Activated B cell treated with CpG ODN at 0.5 μM for 24 hours (primary cell): ENCODE measurements at regions not wholly inside any gene's neighbourhood (a gene's known extent, or its start where the extent isn't known, plus 50 kb on each side); places are given as distances from the start of the nearest gene placed in this dataset.
"Not testable (repeated sequence)": the region's sequence is repeated elsewhere in the genome, so short reads cannot be mapped to it uniquely, and the experiment has no call there.

Experiments
- ATAC-seq: fragments of 200-7000 bp; cut with Tn5 transposase; one replicate; pipeline ENCODE4 v1.10.0; 2021; ENCODE audit warnings: low read depth, mild to moderate bottlenecking, moderate library complexity
- CTCF ChIA-PET: fragments of 350-600 bp; sonication (Branson Sonifier 250); formaldehyde crosslinking; loops from one replicate; lab custom pipeline; 2021; ENCODE audit warnings: antibody characterized with exemption; lab: Charles Lee
- POLR2A ChIA-PET: fragments of 350-600 bp; sonication (Branson Sonifier 250); formaldehyde crosslinking; loops from one replicate; lab custom pipeline; 2021; ENCODE audit warnings: antibody characterized with exemption; lab: Charles Lee
- DNase-seq: peaks from one replicate; pipeline ENCODE4 v3.0.0; 2022
- H3K27ac Mint-ChIP-seq: one replicate; pipeline ENCODE4 v1.8.0; 2020; ENCODE audit warnings: mixed read lengths
- H3K27me3 Mint-ChIP-seq: one replicate; pipeline ENCODE4 v1.8.0; 2021; ENCODE audit warnings: mixed read lengths
- H3K36me3 Mint-ChIP-seq: one replicate; pipeline ENCODE4 v1.8.0; 2021; ENCODE audit warnings: low read depth, mixed read lengths
- H3K4me1 Mint-ChIP-seq: one replicate; pipeline ENCODE4 v1.8.0; 2021; ENCODE audit warnings: mixed read lengths
- H3K4me3 Mint-ChIP-seq: one replicate; pipeline ENCODE4 v1.8.0; 2020; ENCODE audit warnings: mild to moderate bottlenecking, mixed read lengths
- H3K9me3 Mint-ChIP-seq: one replicate; pipeline ENCODE4 v1.8.0; 2020; ENCODE audit warnings: mixed read lengths
- CTCF ChIP-seq: fragments of 200-600 bp; IDR thresholded peaks from one replicate; pipeline ENCODE4 v1.8.0; 2022; ENCODE audit warnings: antibody characterized with exemption, mild to moderate bottlenecking
- intact Hi-C: fragments of 100-400 bp; cut with micrococcal nuclease; formaldehyde crosslinking; loops from one replicate; pipeline ENCODE4 v1.15.1; 2024

GRCh38 chr3:171915275-171915674, 72.1 kb downstream of the TMEM212 start:
- no peaks in the 10 kb centered on the region for H3K4me1 Mint-ChIP-seq
- intact Hi-C loops = no loop called here
- no peak for TF ChIP-seq CTCF
- H3K4me3 Mint-ChIP-seq = no peak overlapping the region
- no peaks in the 10 kb centered on the region for H3K27me3 Mint-ChIP-seq
- H3K27ac Mint-ChIP-seq = no peak overlapping the region
- CTCF ChIA-PET = no interaction called here
- peaks cover 6% of the 10 kb centered on the region for H3K9me3 Mint-ChIP-seq
- ATAC-seq (no peak), DNase-seq (no peak)
- H3K36me3 Mint-ChIP-seq = no peaks in the 10 kb centered on the region
- POLR2A ChIA-PET = no interaction called here

GRCh38 chr3:171916888-171917287, 73.7 kb downstream of the TMEM212 start:
- DNase-seq = no peak
- H3K4me1 Mint-ChIP-seq = no peaks in the 10 kb centered on the region
- intact Hi-C loops = no loop called here
- no peak overlapping the region for H3K27ac Mint-ChIP-seq
- TF ChIP-seq CTCF = no peak
- no peaks in the 10 kb centered on the region for H3K36me3 Mint-ChIP-seq
- ChIA-PET CTCF (no interaction called here), POLR2A (no interaction called here)
- no peak for ATAC-seq
- H3K9me3 Mint-ChIP-seq = peaks cover 12% of the 10 kb centered on the region
- no peak overlapping the region for H3K4me3 Mint-ChIP-seq
- H3K27me3 Mint-ChIP-seq = no peaks in the 10 kb centered on the region

- ATAC-seq, intact Hi-C loops, H3K4me1 Mint-ChIP-seq, H3K27me3 Mint-ChIP-seq, H3K27ac Mint-ChIP-seq, POLR2A ChIA-PET, H3K36me3 Mint-ChIP-seq, DNase-seq, H3K4me3 Mint-ChIP-seq, CTCF ChIA-PET: not testable (repeated sequence)
- peaks cover 20% of the 10 kb centered on the region for H3K9me3 Mint-ChIP-seq
These were observed 79.5 kb downstream of the TMEM212 start for GRCh38 chr3:171922629-171923028.

DNA sequence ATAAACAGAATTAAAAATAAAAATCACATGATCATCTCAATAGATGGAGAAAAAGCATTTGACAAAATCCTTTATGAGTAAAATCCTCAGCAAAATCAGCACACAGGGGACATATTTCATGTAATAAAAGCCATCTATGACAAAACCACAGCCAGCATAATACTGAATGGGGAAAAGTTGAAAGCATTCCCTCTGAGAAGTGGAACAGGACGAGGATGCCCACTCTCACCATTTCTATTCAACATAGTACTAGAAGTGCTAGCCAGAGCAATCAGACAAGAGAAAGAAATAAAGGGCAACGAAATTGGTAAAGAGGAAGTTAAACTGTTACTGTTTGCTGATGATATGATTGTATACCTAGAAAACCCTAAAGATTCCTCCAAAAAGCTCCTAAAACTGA, 80.5 kb downstream of the TMEM212 start:
- H3K36me3 Mint-ChIP-seq, H3K27me3 Mint-ChIP-seq, CTCF ChIA-PET, H3K4me3 Mint-ChIP-seq, intact Hi-C loops, H3K4me1 Mint-ChIP-seq, ATAC-seq, H3K27ac Mint-ChIP-seq, POLR2A ChIA-PET, DNase-seq: not testable (repeated sequence)
- peaks cover 20% of the 10 kb centered on the region for H3K9me3 Mint-ChIP-seq

- H3K27ac Mint-ChIP-seq, intact Hi-C loops, ATAC-seq, H3K4me3 Mint-ChIP-seq, H3K27me3 Mint-ChIP-seq, CTCF ChIA-PET, DNase-seq, POLR2A ChIA-PET, H3K36me3 Mint-ChIP-seq, H3K4me1 Mint-ChIP-seq: not testable (repeated sequence)
- H3K9me3 Mint-ChIP-seq = peaks cover 20% of the 10 kb centered on the region
These were observed 81.7 kb downstream of the TMEM212 start for GRCh38 chr3:171924864-171925263.

DNA sequence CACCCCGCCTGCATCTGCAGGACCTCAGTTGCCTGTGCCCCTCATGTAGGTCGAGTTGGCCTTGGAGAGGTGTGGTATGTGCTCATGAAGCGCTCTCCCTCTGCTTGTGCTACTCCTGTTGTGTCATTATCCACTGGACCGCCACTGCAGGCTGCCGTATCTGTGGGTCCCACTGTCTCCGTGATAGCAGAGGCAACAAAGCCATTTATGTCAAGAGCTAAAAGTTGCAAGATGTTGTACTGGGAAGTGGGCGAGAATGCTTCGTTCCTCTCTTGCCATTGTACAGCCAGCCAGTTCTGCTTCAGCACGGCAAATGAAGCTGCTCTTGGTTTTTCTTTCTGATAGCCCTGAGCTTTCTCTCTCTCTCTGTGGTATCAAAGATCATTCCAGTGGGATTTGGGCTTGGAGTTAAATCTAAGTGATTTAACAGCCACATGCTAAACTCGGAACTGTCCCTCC, 89.0 kb downstream of the TMEM212 start:
- CTCF ChIA-PET = no interaction called here
- no peaks in the 10 kb centered on the region for H3K4me1 Mint-ChIP-seq
- no peak overlapping the region for H3K4me3 Mint-ChIP-seq
- peaks cover 2% of the 10 kb centered on the region for H3K27me3 Mint-ChIP-seq
- POLR2A ChIA-PET = no interaction called here
- ATAC-seq = no peak
- H3K9me3 Mint-ChIP-seq = no peaks in the 10 kb centered on the region
- intact Hi-C loops = no loop called here
- no peak for TF ChIP-seq CTCF
- no peaks in the 10 kb centered on the region for H3K36me3 Mint-ChIP-seq
- no peak overlapping the region for H3K27ac Mint-ChIP-seq
- DNase-seq = no peak

DNA sequence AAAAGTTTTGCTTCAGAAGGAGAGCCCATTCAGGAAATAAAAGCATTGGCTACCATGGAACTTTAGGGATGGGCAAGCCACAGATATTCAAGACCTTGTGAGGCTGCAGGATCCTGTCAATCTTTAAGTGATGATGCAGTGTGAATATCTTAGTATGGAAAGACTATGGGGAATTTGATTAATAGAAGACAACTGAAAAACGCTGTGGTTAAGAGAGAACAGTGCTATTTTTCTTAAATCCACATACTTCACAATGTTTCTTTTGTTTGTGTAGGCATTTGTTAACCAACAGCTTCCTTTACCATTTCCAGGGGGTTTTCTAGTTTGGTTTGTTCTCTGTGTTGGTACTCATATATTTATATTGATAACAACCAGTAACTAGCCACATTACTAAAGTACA, 90.3 kb downstream of the TMEM212 start:
- POLR2A ChIA-PET = no interaction called here
- CTCF ChIA-PET = no interaction called here
- ATAC-seq (no peak), DNase-seq (no peak)
- Mint-ChIP-seq H3K9me3 (no peaks in the 10 kb centered on the region), H3K27me3 (peaks cover 2% of the 10 kb centered on the region), H3K4me1 (no peaks in the 10 kb centered on the region), H3K4me3 (no peak overlapping the region), H3K27ac (no peak overlapping the region), H3K36me3 (no peaks in the 10 kb centered on the region)
- no peak for TF ChIP-seq CTCF
- intact Hi-C loops = no loop called here
